PC-9 (cell line): ENCODE measurements at regions not wholly inside any gene's neighbourhood (a gene's known extent, or its start where the extent isn't known, plus 50 kb on each side); places are given as distances from the start of the nearest gene placed in this dataset.

Source experiments
- CTCF ChIP-seq: fragments of 200-600 bp; sonication (generic); conservative IDR thresholded peaks from 2 replicates; pipeline ENCODE4 v1.6.1; 2017; ENCODE audit warnings: mixed run types, antibody characterized with exemption, mild to moderate bottlenecking, moderate library complexity
- EZH2 ChIP-seq: fragments of 200-600 bp; sonication (generic); IDR thresholded peaks from 2 replicates; pipeline ENCODE4 v1.8.0; 2017; ENCODE audit warnings: antibody characterized with exemption, low read depth

GRCh38 chr5:97453263-97453662 is 270.2 kb upstream of the RIOK2 start:
- TF ChIP-seq CTCF (no peak), EZH2 (no peak)
